Vagina (tissue), 2 donors: ENCODE measurements at regions not wholly inside any gene's neighbourhood (a gene's known extent, or its start where the extent isn't known, plus 50 kb on each side); places are given as distances from the start of the nearest gene placed in this dataset.

ENCODE experiments used
- CTCF ChIP-seq, 3 experiments: fragments of 450-650 bp in 2 of 3; fragments of 200-600 bp in 1 of 3; sonication (generic) in 1 of 3; IDR thresholded peaks; one replicate each; pipeline ENCODE4 v1.5.1; 2017 to 2019; ENCODE audit warnings: antibody characterized with exemption in 3 of 3, mild to moderate bottlenecking in 2 of 3, moderate library complexity in 2 of 3
- POLR2A ChIP-seq, 2 donors: fragments of 450-650 bp; IDR thresholded peaks; one replicate each; pipeline ENCODE4 v1.6.1; 2017; ENCODE audit warnings: antibody characterized with exemption in 2 of 2, mild to moderate bottlenecking in 2 of 2, moderate library complexity in 2 of 2

GRCh38 chr2:60226191-60226590, 327.3 kb downstream of the BCL11A start:
- no peak for TF ChIP-seq POLR2A (IDR thresholded peaks at IDR 0.05)
- TF ChIP-seq CTCF (IDR thresholded peaks at IDR 0.05), result no peak
